ENCODE measurements at regions not wholly inside any gene's neighbourhood (a gene's known extent, or its start where the extent isn't known, plus 50 kb on each side); places are given as distances from the start of the nearest gene placed in this dataset.

GRCh38 chr18:47615043-47615442 lies 315.4 kb downstream of the SMAD2 start:
- FAIRE-seq, result no peak
- no peak for TF ChIP-seq PAX5 (IDR thresholded peaks at IDR 0.05; ENCODE audit: insufficient read depth, low read length, severe bottlenecking)
- no peak for TF ChIP-seq POLR2AphosphoS5 (IDR thresholded peaks at IDR 0.05; ENCODE audit: low read depth, low read length)
- no peak for TF ChIP-seq POLR2A (IDR thresholded peaks at IDR 0.05; ENCODE audit: low read depth, low read length)
- no peak for TF ChIP-seq SPI1 (IDR thresholded peaks at IDR 0.05; ENCODE audit: low read depth, low read length)
- TF ChIP-seq POU2F2 (IDR thresholded peaks at IDR 0.05; ENCODE audit: low read depth, low read length), result no peak
- TF ChIP-seq TAF1 (IDR thresholded peaks at IDR 0.05; ENCODE audit: low read depth, low read length), result no peak
- DNase-seq (ENCODE audit: insufficient read length, low spot score), result no peak

- DNase-seq (ENCODE audit: insufficient read length, low spot score) (no peak), FAIRE-seq (no peak)
- no peak for TF ChIP-seq POLR2AphosphoS5 (IDR thresholded peaks at IDR 0.05; ENCODE audit: low read depth, low read length)
- no peak for TF ChIP-seq POU2F2 (IDR thresholded peaks at IDR 0.05; ENCODE audit: low read depth, low read length)
- TF ChIP-seq TAF1 (IDR thresholded peaks at IDR 0.05; ENCODE audit: low read depth, low read length), result no peak
- TF ChIP-seq SPI1 (IDR thresholded peaks at IDR 0.05; ENCODE audit: low read depth, low read length), result no peak
- no peak for TF ChIP-seq POLR2A (IDR thresholded peaks at IDR 0.05; ENCODE audit: low read depth, low read length)
- no peak for TF ChIP-seq PAX5 (IDR thresholded peaks at IDR 0.05; ENCODE audit: insufficient read depth, low read length, severe bottlenecking)
Measured at GRCh38 chr18:47613929-47614328, 316.5 kb downstream of the SMAD2 start.

- TF ChIP-seq SPI1 (IDR thresholded peaks at IDR 0.05; ENCODE audit: low read depth, low read length) (no peak), TAF1 (IDR thresholded peaks at IDR 0.05; ENCODE audit: low read depth, low read length) (no peak), POLR2AphosphoS5 (IDR thresholded peaks at IDR 0.05; ENCODE audit: low read depth, low read length) (no peak), POU2F2 (IDR thresholded peaks at IDR 0.05; ENCODE audit: low read depth, low read length) (no peak), POLR2A (IDR thresholded peaks at IDR 0.05; ENCODE audit: low read depth, low read length) (no peak), PAX5 (IDR thresholded peaks at IDR 0.05; ENCODE audit: insufficient read depth, low read length, severe bottlenecking) (no peak)
- DNase-seq (ENCODE audit: insufficient read length, low spot score) (no peak), FAIRE-seq (no peak)
Measured at GRCh38 chr18:47611649-47612048, 318.8 kb downstream of the SMAD2 start.

GRCh38 chr18:47606526-47606925 lies 323.9 kb downstream of the SMAD2 start:
- no peak for TF ChIP-seq SPI1 (IDR thresholded peaks at IDR 0.05; ENCODE audit: low read depth, low read length)
- TF ChIP-seq POLR2AphosphoS5 (IDR thresholded peaks at IDR 0.05; ENCODE audit: low read depth, low read length), result no peak
- TF ChIP-seq PAX5 (IDR thresholded peaks at IDR 0.05; ENCODE audit: insufficient read depth, low read length, severe bottlenecking), result no peak
- TF ChIP-seq POU2F2 (IDR thresholded peaks at IDR 0.05; ENCODE audit: low read depth, low read length), result no peak
- no peak for TF ChIP-seq POLR2A (IDR thresholded peaks at IDR 0.05; ENCODE audit: low read depth, low read length)
- TF ChIP-seq TAF1 (IDR thresholded peaks at IDR 0.05; ENCODE audit: low read depth, low read length), result no peak
- DNase-seq (ENCODE audit: insufficient read length, low spot score) (no peak), FAIRE-seq (no peak)

- TF ChIP-seq POU2F2 (IDR thresholded peaks at IDR 0.05; ENCODE audit: low read depth, low read length), result no peak
- no peak for TF ChIP-seq TAF1 (IDR thresholded peaks at IDR 0.05; ENCODE audit: low read depth, low read length)
- TF ChIP-seq SPI1 (IDR thresholded peaks at IDR 0.05; ENCODE audit: low read depth, low read length), result no peak
- TF ChIP-seq PAX5 (IDR thresholded peaks at IDR 0.05; ENCODE audit: insufficient read depth, low read length, severe bottlenecking), result no peak
- no peak for TF ChIP-seq POLR2A (IDR thresholded peaks at IDR 0.05; ENCODE audit: low read depth, low read length)
- no peak for TF ChIP-seq POLR2AphosphoS5 (IDR thresholded peaks at IDR 0.05; ENCODE audit: low read depth, low read length)
- DNase-seq (ENCODE audit: insufficient read length, low spot score) (no peak), FAIRE-seq (no peak)
Measured at GRCh38 chr18:47605093-47605492, 325.4 kb downstream of the SMAD2 start.

- FAIRE-seq (no peak), DNase-seq (ENCODE audit: insufficient read length, low spot score) (no peak)
Measured at GRCh38 chr18:47604021-47604420, 326.4 kb downstream of the SMAD2 start.

GRCh38 chr18:47603158-47603557 lies 327.3 kb downstream of the SMAD2 start:
- TF ChIP-seq POU2F2 (IDR thresholded peaks at IDR 0.05; ENCODE audit: low read depth, low read length) (no peak), TAF1 (IDR thresholded peaks at IDR 0.05; ENCODE audit: low read depth, low read length) (no peak), POLR2A (IDR thresholded peaks at IDR 0.05; ENCODE audit: low read depth, low read length) (no peak), POLR2AphosphoS5 (IDR thresholded peaks at IDR 0.05; ENCODE audit: low read depth, low read length) (no peak), PAX5 (IDR thresholded peaks at IDR 0.05; ENCODE audit: insufficient read depth, low read length, severe bottlenecking) (no peak), SPI1 (IDR thresholded peaks at IDR 0.05; ENCODE audit: low read depth, low read length) (no peak)
- FAIRE-seq (no peak), DNase-seq (ENCODE audit: insufficient read length, low spot score) (no peak)

More at GRCh38 chr18:47604021-47604420, 326.4 kb downstream of the SMAD2 start:
- TF ChIP-seq POU2F2 (IDR thresholded peaks at IDR 0.05; ENCODE audit: low read depth, low read length), result no peak
- TF ChIP-seq PAX5 (IDR thresholded peaks at IDR 0.05; ENCODE audit: insufficient read depth, low read length, severe bottlenecking), result no peak
- TF ChIP-seq POLR2A (IDR thresholded peaks at IDR 0.05; ENCODE audit: low read depth, low read length), result no peak
- no peak for TF ChIP-seq POLR2AphosphoS5 (IDR thresholded peaks at IDR 0.05; ENCODE audit: low read depth, low read length)
- TF ChIP-seq TAF1 (IDR thresholded peaks at IDR 0.05; ENCODE audit: low read depth, low read length), result no peak
- no peak for TF ChIP-seq SPI1 (IDR thresholded peaks at IDR 0.05; ENCODE audit: low read depth, low read length)

- no peak for TF ChIP-seq POU2F2 (IDR thresholded peaks at IDR 0.05; ENCODE audit: low read depth, low read length)
- no peak for TF ChIP-seq TAF1 (IDR thresholded peaks at IDR 0.05; ENCODE audit: low read depth, low read length)
- TF ChIP-seq POLR2A (IDR thresholded peaks at IDR 0.05; ENCODE audit: low read depth, low read length), result no peak
- TF ChIP-seq POLR2AphosphoS5 (IDR thresholded peaks at IDR 0.05; ENCODE audit: low read depth, low read length), result no peak
- no peak for TF ChIP-seq SPI1 (IDR thresholded peaks at IDR 0.05; ENCODE audit: low read depth, low read length)
- no peak for TF ChIP-seq PAX5 (IDR thresholded peaks at IDR 0.05; ENCODE audit: insufficient read depth, low read length, severe bottlenecking)
- DNase-seq (ENCODE audit: insufficient read length, low spot score), result no peak
- FAIRE-seq, result no peak
Measured at GRCh38 chr18:47602273-47602897, 328.1 kb downstream of the SMAD2 start.

- FAIRE-seq, result no peak
- TF ChIP-seq SPI1 (IDR thresholded peaks at IDR 0.05; ENCODE audit: low read depth, low read length) (no peak), POLR2A (IDR thresholded peaks at IDR 0.05; ENCODE audit: low read depth, low read length) (no peak), POU2F2 (IDR thresholded peaks at IDR 0.05; ENCODE audit: low read depth, low read length) (no peak), POLR2AphosphoS5 (IDR thresholded peaks at IDR 0.05; ENCODE audit: low read depth, low read length) (no peak), PAX5 (IDR thresholded peaks at IDR 0.05; ENCODE audit: insufficient read depth, low read length, severe bottlenecking) (no peak), TAF1 (IDR thresholded peaks at IDR 0.05; ENCODE audit: low read depth, low read length) (no peak)
Measured at GRCh38 chr18:47601581-47602272, 328.7 kb downstream of the SMAD2 start.

More at GRCh38 chr18:47601581-47602272, 328.7 kb downstream of the SMAD2 start:
- DNase-seq (ENCODE audit: insufficient read length, low spot score), result no peak

Data from GM12891 (cell line).